ENCODE measurements at regions not wholly inside any gene's neighbourhood (a gene's known extent, or its start where the extent isn't known, plus 50 kb on each side); places are given as distances from the start of the nearest gene placed in this dataset.

DNA sequence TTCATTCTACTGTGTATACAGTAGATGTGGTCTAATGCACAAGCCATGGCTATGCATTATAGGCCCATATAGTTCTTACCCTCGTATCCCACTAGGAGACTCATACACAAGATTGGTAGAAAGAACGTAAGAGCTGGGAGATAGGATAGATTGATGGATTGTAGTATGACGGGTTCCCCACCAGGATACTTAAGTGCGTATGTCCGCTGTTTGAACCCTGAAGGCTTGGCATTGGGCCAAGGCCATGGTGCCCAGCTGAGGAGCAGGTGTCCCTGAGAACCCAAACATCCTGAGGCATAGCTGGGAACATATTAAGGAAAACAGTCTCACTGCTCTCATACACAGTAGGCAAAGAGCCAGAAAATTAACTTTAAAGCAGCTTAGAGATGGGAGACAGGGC lies 617.5 kb upstream of the KLF12 start:
- no peak overlapping the region for H3K4me3 ChIP-seq (ENCODE audit: low read depth, low read length)
- DNase-seq (ENCODE audit: low read depth) = no peak
- no peak for TF ChIP-seq CTCF (IDR thresholded peaks at IDR 0.05; ENCODE audit: control insufficient read depth, extremely low read depth, insufficient read depth)

DNA sequence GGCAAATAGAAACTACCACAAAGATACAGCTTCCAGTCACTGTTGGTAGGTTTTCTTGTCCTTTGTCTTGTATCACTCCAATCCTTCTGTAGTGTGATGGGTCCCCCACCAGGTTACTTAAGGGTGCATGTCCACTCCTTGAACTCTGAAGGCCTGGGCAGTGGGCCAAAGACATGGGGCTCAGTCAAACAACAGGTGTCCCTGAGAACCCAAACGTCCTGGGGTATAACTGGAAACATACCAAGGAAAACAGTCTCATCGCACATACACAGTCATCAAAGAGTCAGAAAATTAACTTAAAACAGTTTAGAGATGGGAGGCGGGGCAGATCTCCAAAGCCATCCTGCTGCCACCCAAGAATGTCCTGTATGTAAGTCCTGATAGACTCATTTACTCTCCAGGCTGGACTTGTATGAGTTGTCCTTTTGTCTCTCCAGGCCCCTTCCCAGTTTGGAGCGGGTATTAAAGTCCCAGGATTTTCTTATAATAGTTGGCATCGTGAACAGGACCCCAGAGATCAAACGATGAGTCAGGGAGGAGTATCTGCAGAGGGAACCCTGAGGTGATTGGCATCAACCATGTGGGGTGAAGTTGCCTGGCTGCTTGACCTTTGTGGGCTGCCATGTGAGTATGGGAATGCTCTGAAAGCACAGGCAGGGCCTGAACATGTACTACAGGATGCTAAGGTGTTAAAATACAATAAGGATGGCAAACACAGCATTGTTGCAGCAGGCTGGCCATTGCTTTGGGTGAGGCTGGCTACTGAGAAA lies 613.2 kb upstream of the KLF12 start:
- no peak for DNase-seq (ENCODE audit: low read depth)
- H3K4me3 ChIP-seq (ENCODE audit: low read depth, low read length) = no peak overlapping the region
- TF ChIP-seq CTCF (IDR thresholded peaks at IDR 0.05; ENCODE audit: control insufficient read depth, extremely low read depth, insufficient read depth) = no peak

DNA sequence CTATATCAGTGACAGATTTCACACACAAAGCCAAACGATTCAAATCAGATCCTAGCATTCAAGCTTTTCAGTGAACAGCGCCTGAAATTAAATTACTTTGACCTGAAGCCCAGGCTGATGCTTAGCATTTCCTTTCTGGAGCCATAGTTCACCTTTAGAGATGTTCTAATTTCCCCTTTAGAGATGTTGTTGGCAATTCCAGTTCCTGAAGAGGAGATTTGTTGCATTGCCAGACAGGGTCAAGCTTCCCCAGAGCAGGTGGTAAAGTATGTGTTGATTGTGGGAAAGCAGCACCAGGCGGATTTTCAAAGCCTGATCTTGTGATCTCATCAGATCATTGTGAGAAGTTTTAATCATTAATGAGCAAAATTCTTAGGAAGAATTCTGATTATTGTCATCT lies 609.8 kb upstream of the KLF12 start:
- H3K4me3 ChIP-seq (ENCODE audit: low read depth, low read length) = no peak overlapping the region
- DNase-seq (ENCODE audit: low read depth) = no peak
- TF ChIP-seq CTCF (IDR thresholded peaks at IDR 0.05; ENCODE audit: control insufficient read depth, extremely low read depth, insufficient read depth) = no peak

DNA sequence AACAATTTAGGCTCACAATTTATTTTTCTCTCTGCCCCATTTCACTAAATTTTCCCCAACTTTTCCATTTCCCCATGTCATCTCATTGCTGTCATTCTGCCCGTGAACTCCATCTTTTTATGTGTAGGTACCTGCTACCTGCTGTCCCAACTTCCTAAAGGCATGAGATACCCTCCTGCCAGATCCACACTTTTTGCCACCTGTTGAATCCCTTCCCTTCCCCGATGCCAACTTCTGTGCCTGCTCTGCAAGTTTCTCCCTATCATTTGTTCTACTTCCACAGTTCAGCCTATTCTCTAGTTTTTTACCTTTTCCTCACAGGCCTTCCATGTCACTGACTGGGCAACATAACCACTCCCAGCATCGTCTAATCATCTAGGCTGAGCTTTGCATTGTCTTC lies 607.5 kb upstream of the KLF12 start:
- no peak for DNase-seq (ENCODE audit: low read depth)
- no peak for TF ChIP-seq CTCF (IDR thresholded peaks at IDR 0.05; ENCODE audit: control insufficient read depth, extremely low read depth, insufficient read depth)
- no peak overlapping the region for H3K4me3 ChIP-seq (ENCODE audit: low read depth, low read length)

- no peak overlapping the region for H3K4me3 ChIP-seq (ENCODE audit: low read depth, low read length)
- peak; percentile 10 for DNase-seq (ENCODE audit: low read depth)
- no peak for TF ChIP-seq CTCF (IDR thresholded peaks at IDR 0.05; ENCODE audit: control insufficient read depth, extremely low read depth, insufficient read depth)
Measured at GRCh38 chr13:74732736-74733385, 598.7 kb upstream of the KLF12 start.

GRCh38 chr13:74731731-74732130 lies 597.5 kb upstream of the KLF12 start:
- no peak for TF ChIP-seq CTCF (IDR thresholded peaks at IDR 0.05; ENCODE audit: control insufficient read depth, extremely low read depth, insufficient read depth)
- H3K4me3 ChIP-seq (ENCODE audit: low read depth, low read length) = no peak overlapping the region
- no peak for DNase-seq (ENCODE audit: low read depth)

All from LNCaP clone FGC (cell line).